OCI-LY1 (cell line): ENCODE measurements at regions not wholly inside any gene's neighbourhood (a gene's known extent, or its start where the extent isn't known, plus 50 kb on each side); places are given as distances from the start of the nearest gene placed in this dataset.

Experiments used
- CTCF ChIP-seq: fragments of 200-600 bp; sonication (generic), shearing (Covaris generic); IDR thresholded peaks from 2 replicates; pipeline ENCODE4 v1.5.1; 2017; ENCODE audit warnings: mild to moderate bottlenecking, antibody characterized with exemption, low read length, moderate library complexity, mixed read lengths
- EZH2 ChIP-seq: fragments of 200-600 bp; sonication (generic), shearing (Covaris generic); IDR thresholded peaks from 2 replicates; pipeline ENCODE4 v1.8.0; 2017; ENCODE audit warnings: borderline replicate concordance, mixed run types, mild to moderate bottlenecking, antibody characterized with exemption, low read length, moderate library complexity, mixed read lengths

DNA sequence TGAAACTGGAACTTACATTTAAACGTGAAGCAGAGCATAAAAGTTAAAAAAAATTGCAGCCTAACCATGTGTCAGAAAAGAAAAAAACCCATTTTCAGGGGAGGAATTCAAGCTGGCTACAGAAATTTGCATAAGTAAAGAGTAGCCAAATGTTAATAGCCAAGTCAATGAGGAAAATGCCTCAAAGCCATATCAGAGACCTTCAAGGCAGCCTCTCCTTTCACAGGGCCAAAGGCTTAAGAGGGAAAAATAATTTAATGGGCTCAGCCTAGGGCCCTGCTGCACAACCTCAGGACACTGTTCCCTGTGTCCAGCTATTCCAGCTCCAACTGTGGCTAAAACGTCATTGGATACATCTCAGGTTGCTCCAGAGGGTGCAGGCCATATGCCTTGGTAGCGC is 749.5 kb downstream of the FLRT2 start:
- TF ChIP-seq EZH2 (no peak), CTCF (no peak)
